ENCODE measurements at regions not wholly inside any gene's neighbourhood (a gene's known extent, or its start where the extent isn't known, plus 50 kb on each side); places are given as distances from the start of the nearest gene placed in this dataset.

- Histone ChIP-seq H3K4me2 (ENCODE audit: control insufficient read depth, insufficient read depth) (no peak overlapping the region), H3K36me3 (ENCODE audit: control insufficient read depth in 2 of 2, insufficient read depth in 2 of 2, low read length in 1 of 2) (no peaks in the 10 kb centered on the region), H3K4me1 (ENCODE audit: control insufficient read depth, insufficient read depth, low read length) (no peaks in the 10 kb centered on the region), H3K9ac (ENCODE audit: control insufficient read depth, insufficient read depth, low read length) (no peak overlapping the region), H3K27me3 (replicated peaks in 1 of 2; ENCODE audit: control insufficient read depth in 2 of 2, insufficient read depth in 2 of 2, low read length in 1 of 2) (peaks cover 0 to 2% of the 10 kb centered on the region in 2 experiments; a peak in 2 of 4 replicates), H3K9me3 (replicated peaks; ENCODE audit: control insufficient read depth, insufficient read depth, low read length) (no peaks in the 10 kb centered on the region), H3K27ac (ENCODE audit: control insufficient read depth, insufficient read depth) (no peak overlapping the region), H3K4me3 (no peak overlapping the region), H2AFZ (ENCODE audit: control insufficient read depth, low read depth, low read length) (no peak overlapping the region), H3K79me2 (ENCODE audit: control insufficient read depth, insufficient read depth, low read length) (no peaks in the 10 kb centered on the region), H4K20me1 (ENCODE audit: control insufficient read depth, insufficient read depth) (no peaks in the 10 kb centered on the region)
- DNase-seq (ENCODE audit: low read depth, low spot score) (no peak), FAIRE-seq (peak; percentile 44), ATAC-seq (no peak)
- RAD21 ChIA-PET (ENCODE audit: unreplicated experiment) = interaction anchor here (1.6 kb wide), 1 partner anchor 220 kb away, joined by 6 read pairs; no protein-coding TSS in a partner anchor
- POLR2A ChIA-PET = no interaction called here
- WGBS (ENCODE audit: insufficient coverage, insufficient replicate concordance, low lambda C conversion rate, missing lambda C conversion rate) = 34% methylated on average over 3 of the region's 3 CpGs
- CTCF ChIA-PET = interaction anchor here (0.6 to 1.3 kb wide), 2 partner anchors 220 to 361 kb away, joined by 3 to 7 read pairs; no protein-coding TSS in a partner anchor
- BruUV-seq (replicated peaks) = no TSS peak
- SMC1A ChIA-PET (ENCODE audit: uncharacterized antibody, unreplicated experiment) = interaction anchor here (1.5 kb wide), 1 partner anchor 221 kb away, joined by 4 read pairs; no protein-coding TSS in a partner anchor
- intact Hi-C loops (cut with micrococcal nuclease; ENCODE audit: unreplicated experiment) (loop anchor here (1.0 kb wide), 1 partner anchor 220 kb away; no protein-coding TSS in a partner anchor), in situ Hi-C loops (cut with MboI) (loop anchor here (25.0 kb wide), 1 partner anchor 223 kb away; no protein-coding TSS in a partner anchor)
- TF ChIP-seq RAD21 (IDR thresholded peaks at IDR 0.05; ENCODE audit: insufficient read depth, low read depth, low read length) = peak; percentile 34; the same call in 1 of the 2 replicates
- peak in 1 of 3 experiments; percentile 14; a peak in 1 of 6 replicates for TF ChIP-seq CTCF (IDR thresholded peaks at IDR 0.05 in 2 of 3, conservative IDR thresholded peaks at IDR 0.05 in 1 of 3; ENCODE audit: control insufficient read depth in 2 of 3, extremely low read depth in 1 of 3, insufficient read depth in 1 of 3, low read depth in 3 of 3, low read length in 3 of 3)
- peak; percentile 16; the same call in 1 of the 2 replicates for TF ChIP-seq SMC3 (IDR thresholded peaks at IDR 0.05; ENCODE audit: borderline replicate concordance, low read length)
- TF ChIP-seq TCF3 (IDR thresholded peaks at IDR 0.05; ENCODE audit: borderline replicate concordance, insufficient read depth, low read depth, low read length) = no peak
These were observed 104.9 kb upstream of the C7orf33 start for GRCh38 chr7:148485618-148486017.

DNA sequence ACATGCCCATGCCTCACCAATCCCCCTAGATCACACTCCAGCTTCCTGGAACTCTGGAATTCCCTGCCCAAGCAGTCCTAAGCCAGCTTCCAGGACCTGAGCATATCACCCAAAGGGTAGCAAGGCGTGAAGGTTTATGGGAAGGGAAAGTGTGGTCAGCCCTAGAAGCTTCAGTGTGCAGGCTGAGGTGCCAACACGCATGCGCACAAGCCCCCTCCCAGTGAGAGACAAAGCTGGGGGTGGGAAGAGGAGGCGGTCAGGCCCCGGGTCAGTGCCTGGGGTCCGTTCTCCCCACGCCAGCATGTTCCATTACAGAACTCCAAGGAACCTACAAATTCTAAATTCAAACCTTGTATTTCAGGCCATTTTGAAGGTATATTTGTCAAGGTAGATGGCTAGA, 103.6 kb upstream of the C7orf33 start:
- no peaks in the 10 kb centered on the region for H3K36me3 ChIP-seq (ENCODE audit: control insufficient read depth in 2 of 2, insufficient read depth in 2 of 2, low read length in 1 of 2)
- in situ Hi-C loops (cut with MboI) = loop anchor here (25.0 kb wide), 1 partner anchor 225 kb away; no protein-coding TSS in a partner anchor
- no peak for FAIRE-seq
- H3K4me2 ChIP-seq (ENCODE audit: control insufficient read depth, insufficient read depth) = no peak overlapping the region
- H4K20me1 ChIP-seq (ENCODE audit: control insufficient read depth, insufficient read depth) = no peaks in the 10 kb centered on the region
- H3K9me3 ChIP-seq (replicated peaks; ENCODE audit: control insufficient read depth, insufficient read depth, low read length) = no peaks in the 10 kb centered on the region
- no peaks in the 10 kb centered on the region for H3K4me1 ChIP-seq (ENCODE audit: control insufficient read depth, insufficient read depth, low read length)
- SMC1A ChIA-PET (ENCODE audit: uncharacterized antibody, unreplicated experiment) = no interaction called here
- WGBS (ENCODE audit: insufficient coverage, insufficient replicate concordance, low lambda C conversion rate, missing lambda C conversion rate) = 66% methylated on average over 7 of the region's 7 CpGs
- no peak overlapping the region for H3K9ac ChIP-seq (ENCODE audit: control insufficient read depth, insufficient read depth, low read length)
- no peak overlapping the region for H3K27ac ChIP-seq (ENCODE audit: control insufficient read depth, insufficient read depth)
- DNase-seq (ENCODE audit: low read depth, low spot score) = no peak
- H3K27me3 ChIP-seq (replicated peaks in 1 of 2; ENCODE audit: control insufficient read depth in 2 of 2, insufficient read depth in 2 of 2, low read length in 1 of 2) = peaks cover 0 to 6% of the 10 kb centered on the region in 2 experiments; a peak in 2 of 4 replicates
- H3K79me2 ChIP-seq (ENCODE audit: control insufficient read depth, insufficient read depth, low read length) = no peaks in the 10 kb centered on the region
- RAD21 ChIA-PET (ENCODE audit: unreplicated experiment) = no interaction called here
- no peak for ATAC-seq
- BruUV-seq (replicated peaks) = no TSS peak
- no peak overlapping the region for H3K4me3 ChIP-seq
- no peak overlapping the region for H2AFZ ChIP-seq (ENCODE audit: control insufficient read depth, low read depth, low read length)
- CTCF ChIA-PET = interaction anchor here (0.8 kb wide), 1 partner anchor 374 kb away, joined by 3 read pairs; no protein-coding TSS in a partner anchor
- intact Hi-C loops (cut with micrococcal nuclease; ENCODE audit: unreplicated experiment) = no loop called here
- POLR2A ChIA-PET = no interaction called here
- TF ChIP-seq BCL11A (IDR thresholded peaks at IDR 0.05; ENCODE audit: low read depth, low read length) (no peak), NFIC (IDR thresholded peaks at IDR 0.05; ENCODE audit: low read depth, low read length) (no peak), ZBTB11 (CRISPR knock-in tag; IDR thresholded peaks at IDR 0.05) (no peak)

All from GM12878 (cell line).